ENCODE measurements at regions not wholly inside any gene's neighbourhood (a gene's known extent, or its start where the extent isn't known, plus 50 kb on each side); places are given as distances from the start of the nearest gene placed in this dataset.

- TF ChIP-seq EP300 (IDR thresholded peaks at IDR 0.05), result no peak
- TF ChIP-seq POLR2AphosphoS5 (IDR thresholded peaks at IDR 0.05), result no peak
- no peak for TF ChIP-seq CTCF (IDR thresholded peaks at IDR 0.05)
- no peak for TF ChIP-seq POLR2A (IDR thresholded peaks at IDR 0.05)
Observed at GRCh38 chr4:110268790-110269189, 70.4 kb upstream of the ELOVL6 start.
